Neural crest cell (in vitro differentiated cells): ENCODE measurements at regions not wholly inside any gene's neighbourhood (a gene's known extent, or its start where the extent isn't known, plus 50 kb on each side); places are given as distances from the start of the nearest gene placed in this dataset.
A peak's percentile ranks its signal among the peaks of the same experiment; 100 is the strongest.

Experiments
- DNase-seq: peaks from one replicate; pipeline ENCODE4 v3.0.0; 2021; ENCODE audit warnings: low read depth, mixed read lengths, low spot score
- H3K27ac Mint-ChIP-seq: one replicate; pipeline ENCODE4 v1.8.0; 2021; ENCODE audit warnings: mild to moderate bottlenecking, mixed read lengths; ENCODE audit not compliant: unreplicated experiment
- H3K27me3 Mint-ChIP-seq: 2 replicates; pipeline ENCODE4 v1.8.0; 2021; ENCODE audit warnings: low read depth, mild to moderate bottlenecking, mixed read lengths
- H3K36me3 Mint-ChIP-seq: 2 replicates; pipeline ENCODE4 v1.8.0; 2021; ENCODE audit warnings: low read depth, mild to moderate bottlenecking, mixed read lengths
- H3K4me1 Mint-ChIP-seq: 2 replicates; pipeline ENCODE4 v1.8.0; 2021; ENCODE audit warnings: mixed read lengths
- H3K4me3 Mint-ChIP-seq: one replicate; pipeline ENCODE4 v1.8.0; 2021; ENCODE audit warnings: mild to moderate bottlenecking, mixed read lengths
- H3K9me3 Mint-ChIP-seq: 2 replicates; pipeline ENCODE4 v1.8.0; 2021; ENCODE audit warnings: mixed read lengths
- CTCF ChIP-seq: fragments of 200-600 bp; sonication (generic); conservative IDR thresholded peaks from 2 replicates; pipeline ENCODE4 v1.5.0; 2021; ENCODE audit warnings: antibody characterized with exemption, mild to moderate bottlenecking

GRCh38 chr2:235206980-235207579 is 255.3 kb downstream of the SH3BP4 start:
- Mint-ChIP-seq H3K9me3 (peaks cover 3% of the 10 kb centered on the region), H3K27me3 (no peaks in the 10 kb centered on the region), H3K4me3 (no peak overlapping the region), H3K36me3 (peaks cover 6% of the 10 kb centered on the region), H3K4me1 (peaks cover 19% of the 10 kb centered on the region), H3K27ac (peak overlapping the region; percentile 47)
- DNase-seq = no peak
- no peak for TF ChIP-seq CTCF

GRCh38 chr2:235211056-235211455 is 259.2 kb downstream of the SH3BP4 start:
- peaks cover 6% of the 10 kb centered on the region for H3K36me3 Mint-ChIP-seq

GRCh38 chr2:235212501-235213158 is 260.8 kb downstream of the SH3BP4 start:
- H3K27ac Mint-ChIP-seq = no peak overlapping the region
- no peaks in the 10 kb centered on the region for H3K27me3 Mint-ChIP-seq
- peaks cover 6% of the 10 kb centered on the region for H3K36me3 Mint-ChIP-seq
- no peak for TF ChIP-seq CTCF
- no peak for DNase-seq
- peaks cover 30% of the 10 kb centered on the region for H3K4me1 Mint-ChIP-seq
- H3K4me3 Mint-ChIP-seq = no peak overlapping the region
- peaks cover 3% of the 10 kb centered on the region for H3K9me3 Mint-ChIP-seq

More at GRCh38 chr2:235211056-235211455, 259.2 kb downstream of the SH3BP4 start:
- H3K4me1 Mint-ChIP-seq = peaks cover 25% of the 10 kb centered on the region
- H3K27ac Mint-ChIP-seq = no peak overlapping the region
- TF ChIP-seq CTCF = no peak
- peaks cover 3% of the 10 kb centered on the region for H3K9me3 Mint-ChIP-seq
- no peak for DNase-seq
- no peak overlapping the region for H3K4me3 Mint-ChIP-seq
- no peaks in the 10 kb centered on the region for H3K27me3 Mint-ChIP-seq

DNA sequence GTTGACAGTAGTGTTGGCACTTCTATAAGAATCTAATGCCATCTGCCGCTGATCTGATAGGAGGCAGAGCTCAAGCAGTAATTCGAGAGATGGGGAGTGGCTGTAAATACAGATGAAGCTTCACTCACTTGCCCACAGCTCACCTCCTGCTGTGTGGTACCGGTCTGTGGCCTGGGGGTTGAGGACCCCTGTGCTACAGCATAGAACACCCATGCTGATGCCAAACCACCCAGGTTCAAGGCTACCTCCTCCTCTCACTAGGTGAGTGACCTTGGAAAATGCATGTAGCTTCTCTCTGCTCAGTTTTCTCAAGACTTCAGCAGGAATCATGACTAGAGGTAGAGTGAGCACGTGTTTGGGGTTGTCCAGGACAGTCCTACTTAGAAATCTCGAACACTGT is 263.4 kb downstream of the SH3BP4 start:
- Mint-ChIP-seq H3K27ac (no peak overlapping the region), H3K4me1 (peaks cover 45% of the 10 kb centered on the region), H3K9me3 (no peaks in the 10 kb centered on the region), H3K27me3 (no peaks in the 10 kb centered on the region), H3K36me3 (peaks cover 3% of the 10 kb centered on the region), H3K4me3 (no peak overlapping the region)
- TF ChIP-seq CTCF = no peak
- DNase-seq = no peak

GRCh38 chr2:235216901-235217300 is 265.1 kb downstream of the SH3BP4 start:
- DNase-seq = no peak
- no peaks in the 10 kb centered on the region for H3K27me3 Mint-ChIP-seq

More at GRCh38 chr2:235216901-235217300, 265.1 kb downstream of the SH3BP4 start:
- Mint-ChIP-seq H3K27ac (no peak overlapping the region), H3K36me3 (no peaks in the 10 kb centered on the region), H3K4me1 (peaks cover 38% of the 10 kb centered on the region), H3K9me3 (no peaks in the 10 kb centered on the region), H3K4me3 (no peak overlapping the region)
- no peak for TF ChIP-seq CTCF
